ENCODE measurements at regions not wholly inside any gene's neighbourhood (a gene's known extent, or its start where the extent isn't known, plus 50 kb on each side); places are given as distances from the start of the nearest gene placed in this dataset.
"Not testable (repeated sequence)": the region's sequence is repeated elsewhere in the genome, so short reads cannot be mapped to it uniquely, and the experiment has no call there.

GRCh38 chr3:96576935-96577334, 237.5 kb upstream of the EPHA6 start:
- ChIA-PET CTCF (no interaction called here), POLR2A (interaction anchor here (0.7 kb wide), 1 partner anchor 69 kb away, joined by 3 read pairs; no protein-coding TSS in a partner anchor)
- Histone ChIP-seq H3K27me3 (ENCODE audit: control insufficient read depth, insufficient read depth, low read length) (no peaks in the 10 kb centered on the region), H3K4me3 (ENCODE audit: low read depth in 2 of 2, low read length in 2 of 2) (no peak overlapping the region), H3K9me3 (ENCODE audit: control insufficient read depth, insufficient read depth, low read depth, low read length) (no peaks in the 10 kb centered on the region), H3K4me1 (ENCODE audit: control insufficient read depth, insufficient read depth, low read length) (no peaks in the 10 kb centered on the region), H3K36me3 (ENCODE audit: control insufficient read depth, insufficient read depth, low read length) (no peaks in the 10 kb centered on the region), H3K27ac (ENCODE audit: low read length) (no peak overlapping the region)
- no TSS peak for BruUV-seq (replicated peaks)
- in situ Hi-C loops (cut with HindIII; ENCODE audit: low pct_unique_long_range_greater_than_20kb, low sequenced_read_pairs) = no loop called here
- intact Hi-C loops (cut with micrococcal nuclease; ENCODE audit: unreplicated experiment) = no loop called here
- TF ChIP-seq REST (IDR thresholded peaks at IDR 0.05; ENCODE audit: insufficient read depth in 1 of 2, low read depth in 2 of 2, low read length in 1 of 2) (no peak), TCF7L2 (IDR thresholded peaks at IDR 0.05; ENCODE audit: low read depth, low read length) (no peak), SIN3A (IDR thresholded peaks at IDR 0.05; ENCODE audit: borderline replicate concordance, insufficient read depth, low read depth, low read length) (no peak), CTCF (IDR thresholded peaks at IDR 0.05) (no peak), POLR2AphosphoS5 (IDR thresholded peaks at IDR 0.05; ENCODE audit: low read depth, low read length) (no peak)
- ATAC-seq = no peak
- no peak for DNase-seq (ENCODE audit: low read depth, low spot score)

GRCh38 chr3:96584066-96584465, 230.3 kb upstream of the EPHA6 start:
- H3K9me3 ChIP-seq (ENCODE audit: control insufficient read depth, insufficient read depth, low read depth, low read length) = no peaks in the 10 kb centered on the region; the same call in 1 of the 2 replicates
- H3K27ac ChIP-seq (ENCODE audit: low read length) = no peak overlapping the region
- H3K36me3 ChIP-seq (ENCODE audit: control insufficient read depth, insufficient read depth, low read length) = no peaks in the 10 kb centered on the region
- no TSS peak for BruUV-seq (replicated peaks)
- H3K4me1 ChIP-seq (ENCODE audit: control insufficient read depth, insufficient read depth, low read length) = no peaks in the 10 kb centered on the region
- no peak for ATAC-seq
- CTCF ChIA-PET = no interaction called here
- H3K4me3 ChIP-seq (ENCODE audit: low read depth in 2 of 2, low read length in 2 of 2) = no peak overlapping the region
- intact Hi-C loops (cut with micrococcal nuclease; ENCODE audit: unreplicated experiment) = no loop called here
- DNase-seq (ENCODE audit: low read depth, low spot score) = no peak
- POLR2A ChIA-PET = no interaction called here
- TF ChIP-seq CTCF (IDR thresholded peaks at IDR 0.05) (no peak), REST (IDR thresholded peaks at IDR 0.05; ENCODE audit: insufficient read depth in 1 of 2, low read depth in 2 of 2, low read length in 1 of 2) (no peak), POLR2AphosphoS5 (IDR thresholded peaks at IDR 0.05; ENCODE audit: low read depth, low read length) (no peak), TCF7L2 (IDR thresholded peaks at IDR 0.05; ENCODE audit: low read depth, low read length) (no peak), SIN3A (IDR thresholded peaks at IDR 0.05; ENCODE audit: borderline replicate concordance, insufficient read depth, low read depth, low read length) (no peak)
- no peaks in the 10 kb centered on the region for H3K27me3 ChIP-seq (ENCODE audit: control insufficient read depth, insufficient read depth, low read length)
- in situ Hi-C loops (cut with HindIII; ENCODE audit: low pct_unique_long_range_greater_than_20kb, low sequenced_read_pairs) = no loop called here

GRCh38 chr3:96606865-96607264, 207.5 kb upstream of the EPHA6 start:
- BruUV-seq (replicated peaks); DNase-seq (ENCODE audit: low read depth, low spot score); H3K9me3 ChIP-seq (ENCODE audit: control insufficient read depth, insufficient read depth, low read depth, low read length); H3K27me3 ChIP-seq (ENCODE audit: control insufficient read depth, insufficient read depth, low read length); H3K4me3 ChIP-seq (ENCODE audit: low read depth in 2 of 2, low read length in 2 of 2); H3K4me1 ChIP-seq (ENCODE audit: control insufficient read depth, insufficient read depth, low read length); H3K27ac ChIP-seq (ENCODE audit: low read length); POLR2A ChIA-PET; ATAC-seq; CTCF ChIA-PET; intact Hi-C loops (cut with micrococcal nuclease; ENCODE audit: unreplicated experiment); in situ Hi-C loops (cut with HindIII; ENCODE audit: low pct_unique_long_range_greater_than_20kb, low sequenced_read_pairs); H3K36me3 ChIP-seq (ENCODE audit: control insufficient read depth, insufficient read depth, low read length): not testable (repeated sequence)
